H9 (cell line): ENCODE measurements at regions not wholly inside any gene's neighbourhood (a gene's known extent, or its start where the extent isn't known, plus 50 kb on each side); places are given as distances from the start of the nearest gene placed in this dataset.

Experiments used
- DNase-seq: peaks from one replicate; pipeline ENCODE4 v3.0.0-alpha.2; 2017
- H2AFZ ChIP-seq: one replicate; pipeline ENCODE4 v1.6.1; 2013; ENCODE audit warnings: mild to moderate bottlenecking, low read length, control low read depth, moderate library complexity
- H2AK5ac ChIP-seq: 2 replicates; pipeline ENCODE4 v1.6.1; 2013; ENCODE audit warnings: low read length, control low read depth, mixed read lengths; ENCODE audit not compliant: insufficient read length
- H2BK120ac ChIP-seq: one replicate; pipeline ENCODE4 v1.6.1; 2013; ENCODE audit warnings: low read depth, mild to moderate bottlenecking, low read length, control low read depth, inconsistent platforms; ENCODE audit not compliant: poor library complexity, severe bottlenecking
- H2BK12ac ChIP-seq: 2 replicates; pipeline ENCODE4 v1.6.1; 2013; ENCODE audit warnings: low read length, control low read depth, mixed read lengths, low read depth; ENCODE audit not compliant: insufficient read length
- H2BK15ac ChIP-seq: 2 replicates; pipeline ENCODE4 v1.6.1; 2013; ENCODE audit warnings: low read depth, low read length, control low read depth
- H2BK20ac ChIP-seq: one replicate; pipeline ENCODE4 v1.6.1; 2013; ENCODE audit warnings: low read depth, mild to moderate bottlenecking, low read length, control low read depth, inconsistent platforms; ENCODE audit not compliant: poor library complexity, severe bottlenecking
- H2BK5ac ChIP-seq: 2 replicates; pipeline ENCODE4 v1.6.1; 2013; ENCODE audit warnings: low read length, control low read depth, mixed read lengths; ENCODE audit not compliant: insufficient read length
- H3K14ac ChIP-seq: 2 replicates; pipeline ENCODE4 v1.6.1; 2013; ENCODE audit warnings: low read length, control low read depth; ENCODE audit not compliant: insufficient read depth
- H3K18ac ChIP-seq: 2 replicates; pipeline ENCODE4 v1.6.1; 2013; ENCODE audit warnings: low read depth, mild to moderate bottlenecking, mixed read lengths, low read length, control low read depth; ENCODE audit not compliant: insufficient read length
- H3K23ac ChIP-seq: 2 replicates; pipeline ENCODE4 v1.6.1; 2013; ENCODE audit warnings: low read length, control low read depth, mixed read lengths, low read depth; ENCODE audit not compliant: insufficient read length
- H3K23me2 ChIP-seq: 2 replicates; pipeline ENCODE4 v1.6.1; 2013; ENCODE audit warnings: low read depth, mild to moderate bottlenecking, mixed read lengths, low read length, control low read depth; ENCODE audit not compliant: insufficient read length, poor library complexity, severe bottlenecking
- H3K27ac ChIP-seq: 2 replicates; pipeline ENCODE4 v1.5.1; 2013; ENCODE audit warnings: low read length, control low read depth, mixed read lengths, low read depth; ENCODE audit not compliant: insufficient read length
- H3K27me3 ChIP-seq: 2 replicates; pipeline ENCODE4 v1.6.1; 2013; ENCODE audit warnings: low read length, control low read depth, inconsistent platforms; ENCODE audit not compliant: insufficient read depth
- H3K4ac ChIP-seq: 2 replicates; pipeline ENCODE4 v1.6.1; 2013; ENCODE audit warnings: low read depth, mild to moderate bottlenecking, control low read depth, inconsistent platforms, low read length, moderate library complexity
- H3K4me1 ChIP-seq: 2 replicates; pipeline ENCODE4 v1.6.1; 2013; ENCODE audit warnings: low read length, control low read depth, inconsistent platforms; ENCODE audit not compliant: insufficient read depth
- H3K4me2 ChIP-seq: 2 replicates; pipeline ENCODE4 v1.6.1; 2013; ENCODE audit warnings: low read length, control low read depth, mixed read lengths; ENCODE audit not compliant: insufficient read length, insufficient read depth
- H3K56ac ChIP-seq: 2 replicates; pipeline ENCODE4 v1.6.1; 2013; ENCODE audit warnings: low read depth, mild to moderate bottlenecking, mixed read lengths, low read length, control low read depth; ENCODE audit not compliant: insufficient read length
- H3K79me1 ChIP-seq: 2 replicates; pipeline ENCODE4 v1.6.1; 2013; ENCODE audit warnings: low read depth, mild to moderate bottlenecking, moderate library complexity, low read length, control low read depth, inconsistent platforms; ENCODE audit not compliant: insufficient read depth, poor library complexity, severe bottlenecking
- H3K79me2 ChIP-seq: 2 replicates; pipeline ENCODE4 v1.6.1; 2013; ENCODE audit warnings: low read length, control low read depth, inconsistent platforms; ENCODE audit not compliant: insufficient read depth
- H3K9ac ChIP-seq: 2 replicates; pipeline ENCODE4 v1.6.1; 2013; ENCODE audit warnings: low read length, control low read depth, mixed read lengths; ENCODE audit not compliant: insufficient read length; ENCODE audit errors: extremely low read depth
- H3K9me3 ChIP-seq: one replicate; pipeline ENCODE4 v1.6.1; 2013; ENCODE audit warnings: low read depth, low read length, inconsistent platforms; ENCODE audit not compliant: control insufficient read depth
- H3T11ph ChIP-seq: one replicate; pipeline ENCODE4 v1.6.1; 2013; ENCODE audit warnings: mild to moderate bottlenecking, low read length, control low read depth, inconsistent platforms
- H4K20me1 ChIP-seq: one replicate; pipeline ENCODE4 v1.6.1; 2013; ENCODE audit not compliant: control insufficient read depth, insufficient read length, insufficient read depth
- H4K5ac ChIP-seq: 2 replicates; pipeline ENCODE4 v1.6.1; 2013; ENCODE audit warnings: low read depth, mild to moderate bottlenecking, mixed read lengths, low read length, control low read depth; ENCODE audit not compliant: insufficient read length
- H4K8ac ChIP-seq: replicated peaks from 2 replicates; pipeline ENCODE4 v1.6.1; 2013; ENCODE audit warnings: low read length, control low read depth, mixed read lengths, low read depth; ENCODE audit not compliant: insufficient read length
- H4K91ac ChIP-seq: 2 replicates; pipeline ENCODE4 v1.6.1; 2013; ENCODE audit warnings: low read depth, mild to moderate bottlenecking, moderate library complexity, mixed read lengths, low read length, control low read depth; ENCODE audit not compliant: insufficient read length
- H3K27ac Mint-ChIP-seq, 3 experiments: 2 replicates in 2 of 3; 3 replicates in 1 of 3; pipeline ENCODE4 v1.8.0; 2020 to 2021; ENCODE audit warnings: mixed read lengths in 3 of 3, mild to moderate bottlenecking in 1 of 3, moderate library complexity in 1 of 3
- H3K27me3 Mint-ChIP-seq: 2 replicates; pipeline ENCODE4 v1.8.0; 2021; ENCODE audit warnings: low read depth, mild to moderate bottlenecking, moderate library complexity, mixed read lengths
- H3K36me3 Mint-ChIP-seq, 3 experiments: 2 replicates in 2 of 3; 3 replicates in 1 of 3; pipeline ENCODE4 v1.8.0; 2020 to 2021; ENCODE audit warnings: low read depth in 3 of 3, mixed read lengths in 3 of 3; ENCODE audit not compliant: insufficient read depth in 1 of 3
- H3K4me1 Mint-ChIP-seq, 2 experiments: 2 replicates each; pipeline ENCODE4 v1.8.0; 2020; ENCODE audit warnings: mixed read lengths in 2 of 2
- H3K4me3 Mint-ChIP-seq, 2 experiments: 2 replicates in 1 of 2; 3 replicates in 1 of 2; pipeline ENCODE4 v1.8.0; 2020 to 2021; ENCODE audit warnings: mild to moderate bottlenecking in 2 of 2, mixed read lengths in 2 of 2, moderate library complexity in 1 of 2
- H3K9me3 Mint-ChIP-seq, 2 experiments: 2 replicates in 1 of 2; 3 replicates in 1 of 2; pipeline ENCODE4 v1.8.0; 2020; ENCODE audit warnings: mild to moderate bottlenecking in 2 of 2, mixed read lengths in 2 of 2, moderate library complexity in 1 of 2
- WGBS: extraction: QIAGEN DNeasy Blood & Tissue Kit; methylation state at CpG from one replicate; pipeline ENCODE4 v1.1.7; 2013; ENCODE audit warnings: missing lambda C conversion rate, low lambda C conversion rate, mixed read lengths; ENCODE audit not compliant: insufficient read length; ENCODE audit errors: extremely low coverage; 5-methylcytosine and 5-hydroxymethylcytosine counted together
- TF ChIP-seq, protein P1 (sequence below): fragments of 200-600 bp; sonication (generic); conservative IDR thresholded peaks from 3 replicates; pipeline ENCODE4 v1.8.0; 2021; ENCODE audit warnings: antibody characterized with exemption, mild to moderate bottlenecking

DNA sequence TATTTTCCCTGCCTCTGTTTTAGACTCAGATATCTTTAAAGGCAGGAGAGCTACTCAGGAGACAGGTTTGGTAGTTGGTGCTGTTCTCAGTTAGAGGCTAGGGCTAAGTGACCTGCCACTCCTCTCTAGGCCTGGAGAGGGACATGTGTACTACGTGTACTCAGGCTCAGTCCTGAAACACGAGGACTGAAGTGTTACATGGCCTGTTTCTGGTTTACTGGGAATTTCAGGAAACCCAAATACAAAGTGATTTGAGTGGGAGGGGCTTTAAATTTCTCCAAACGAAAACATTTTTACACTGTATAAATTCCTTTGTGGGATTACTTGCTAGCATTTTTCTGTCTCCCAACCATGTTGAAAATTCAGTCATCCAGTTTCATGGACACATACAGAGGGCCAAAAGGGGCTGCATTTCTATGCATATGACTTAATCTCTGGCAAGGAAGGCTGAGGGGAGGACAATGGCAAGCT lies 343.3 kb downstream of the CYP26B1 start:
- no peak overlapping the region for H2AK5ac ChIP-seq
- TF ChIP-seq, protein P1, sequence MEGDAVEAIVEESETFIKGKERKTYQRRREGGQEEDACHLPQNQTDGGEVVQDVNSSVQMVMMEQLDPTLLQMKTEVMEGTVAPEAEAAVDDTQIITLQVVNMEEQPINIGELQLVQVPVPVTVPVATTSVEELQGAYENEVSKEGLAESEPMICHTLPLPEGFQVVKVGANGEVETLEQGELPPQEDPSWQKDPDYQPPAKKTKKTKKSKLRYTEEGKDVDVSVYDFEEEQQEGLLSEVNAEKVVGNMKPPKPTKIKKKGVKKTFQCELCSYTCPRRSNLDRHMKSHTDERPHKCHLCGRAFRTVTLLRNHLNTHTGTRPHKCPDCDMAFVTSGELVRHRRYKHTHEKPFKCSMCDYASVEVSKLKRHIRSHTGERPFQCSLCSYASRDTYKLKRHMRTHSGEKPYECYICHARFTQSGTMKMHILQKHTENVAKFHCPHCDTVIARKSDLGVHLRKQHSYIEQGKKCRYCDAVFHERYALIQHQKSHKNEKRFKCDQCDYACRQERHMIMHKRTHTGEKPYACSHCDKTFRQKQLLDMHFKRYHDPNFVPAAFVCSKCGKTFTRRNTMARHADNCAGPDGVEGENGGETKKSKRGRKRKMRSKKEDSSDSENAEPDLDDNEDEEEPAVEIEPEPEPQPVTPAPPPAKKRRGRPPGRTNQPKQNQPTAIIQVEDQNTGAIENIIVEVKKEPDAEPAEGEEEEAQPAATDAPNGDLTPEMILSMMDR: no peak
- Mint-ChIP-seq H3K27ac (no peak overlapping the region), H3K4me1 (no peaks in the 10 kb centered on the region), H3K9me3 (no peaks in the 10 kb centered on the region; a peak in 1 of 5 replicates), H3K4me3 (no peak overlapping the region), H3K27me3 (peaks cover 7% of the 10 kb centered on the region), H3K36me3 (no peaks in the 10 kb centered on the region)
- no peaks in the 10 kb centered on the region for H3K23me2 ChIP-seq
- no peak overlapping the region for H2BK15ac ChIP-seq
- no peak overlapping the region for H3K27ac ChIP-seq
- no peak overlapping the region for H3K23ac ChIP-seq
- DNase-seq: no peak
- no peak overlapping the region for H3K56ac ChIP-seq
- H3K4me2 ChIP-seq: no peak overlapping the region
- H2BK120ac ChIP-seq: no peak overlapping the region
- H4K5ac ChIP-seq: no peak overlapping the region
- no peak overlapping the region for H2BK20ac ChIP-seq
- WGBS: no CpG with 5 or more reads among the region's 3 CpGs
- H2BK5ac ChIP-seq: no peak overlapping the region
- H3K4ac ChIP-seq: no peak overlapping the region
- H3K9ac ChIP-seq: no peak overlapping the region
- H3K79me1 ChIP-seq: no peaks in the 10 kb centered on the region
- no peaks in the 10 kb centered on the region for H4K20me1 ChIP-seq
- no peak overlapping the region for H3T11ph ChIP-seq
- H3K18ac ChIP-seq: no peak overlapping the region
- no peak overlapping the region for H2BK12ac ChIP-seq
- no peak overlapping the region for H2AFZ ChIP-seq
- H4K8ac ChIP-seq: no peak overlapping the region
- no peaks in the 10 kb centered on the region for H3K4me1 ChIP-seq
- no peaks in the 10 kb centered on the region for H3K27me3 ChIP-seq
- H4K91ac ChIP-seq: no peak overlapping the region
- no peaks in the 10 kb centered on the region for H3K9me3 ChIP-seq
- H3K14ac ChIP-seq: no peak overlapping the region
- no peaks in the 10 kb centered on the region for H3K79me2 ChIP-seq
